Suprapubic skin (tissue), 3 donors: ENCODE measurements at regions not wholly inside any gene's neighbourhood (a gene's known extent, or its start where the extent isn't known, plus 50 kb on each side); places are given as distances from the start of the nearest gene placed in this dataset.
"Not testable (repeated sequence)": the region's sequence is repeated elsewhere in the genome, so short reads cannot be mapped to it uniquely, and the experiment has no call there.

Experiments
- CTCF ChIP-seq, 2 donors: fragments of 200-600 bp in 1 of 2; fragments of 450-650 bp in 1 of 2; sonication (generic) in 1 of 2; IDR thresholded peaks; one replicate each; pipeline ENCODE4 v1.5.1; 2016 to 2019; ENCODE audit warnings: antibody characterized with exemption in 2 of 2, mild to moderate bottlenecking in 1 of 2, moderate library complexity in 1 of 2
- EP300 ChIP-seq: sonication (generic); formaldehyde crosslinking; IDR thresholded peaks from one replicate; pipeline ENCODE4 v1.6.1; 2017; ENCODE audit warnings: antibody characterized with exemption
- POLR2A ChIP-seq, 2 donors: fragments of 450-650 bp; IDR thresholded peaks; one replicate each; pipeline ENCODE4 v1.6.1; 2017; ENCODE audit warnings: antibody characterized with exemption in 2 of 2, mild to moderate bottlenecking in 2 of 2, moderate library complexity in 2 of 2

- TF ChIP-seq POLR2A (IDR thresholded peaks at IDR 0.05); CTCF (IDR thresholded peaks at IDR 0.05); EP300: not testable (repeated sequence)
These were observed 173.1 kb upstream of the CCZ1B start for GRCh38 chr7:6999067-6999666.
